ENCODE measurements at regions not wholly inside any gene's neighbourhood (a gene's known extent, or its start where the extent isn't known, plus 50 kb on each side); places are given as distances from the start of the nearest gene placed in this dataset.
"Not testable (repeated sequence)": the region's sequence is repeated elsewhere in the genome, so short reads cannot be mapped to it uniquely, and the experiment has no call there.

DNA sequence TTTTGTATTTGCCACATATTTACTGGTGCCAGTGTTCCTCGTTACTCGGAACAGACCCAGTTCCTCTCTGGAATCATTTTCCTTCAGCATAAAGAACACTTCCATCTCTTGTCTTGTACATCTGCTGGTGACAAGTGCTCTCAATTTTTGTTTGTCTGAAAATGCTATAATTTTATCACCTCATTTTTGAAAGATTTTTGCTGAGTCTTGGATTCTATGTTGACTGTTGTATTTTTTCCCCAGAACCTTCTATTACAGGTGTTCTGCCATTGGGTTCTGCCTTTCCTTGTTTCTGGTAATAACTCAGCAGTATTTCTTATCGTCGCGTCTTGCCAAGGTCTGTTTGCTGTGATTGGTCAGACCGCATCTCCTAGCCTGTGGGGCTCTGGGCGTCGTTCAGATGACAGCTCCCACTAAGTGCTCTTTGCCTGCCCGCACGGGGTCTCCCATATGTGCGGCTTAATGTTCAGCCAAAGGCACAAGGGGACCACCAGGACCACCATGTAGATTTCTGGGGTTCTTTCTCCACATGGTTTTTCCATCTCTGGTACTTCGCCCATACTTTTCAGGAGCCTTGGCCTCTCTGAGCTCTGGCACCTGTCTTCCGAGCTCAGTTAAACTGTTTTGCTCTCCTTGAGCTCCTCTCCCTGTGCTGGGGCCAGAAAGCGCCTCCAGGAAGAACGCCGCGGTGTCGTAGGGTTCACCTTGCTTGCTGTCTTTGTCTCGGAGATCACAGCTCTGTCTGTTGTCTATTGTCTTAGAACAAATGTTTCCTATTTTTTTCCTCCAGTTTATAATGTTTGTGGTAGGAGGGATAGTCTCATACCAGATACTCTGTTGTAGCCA lies 80.0 kb downstream of the METRNL start:
- no peak for DNase-seq (ENCODE audit: low read depth)

DNA sequence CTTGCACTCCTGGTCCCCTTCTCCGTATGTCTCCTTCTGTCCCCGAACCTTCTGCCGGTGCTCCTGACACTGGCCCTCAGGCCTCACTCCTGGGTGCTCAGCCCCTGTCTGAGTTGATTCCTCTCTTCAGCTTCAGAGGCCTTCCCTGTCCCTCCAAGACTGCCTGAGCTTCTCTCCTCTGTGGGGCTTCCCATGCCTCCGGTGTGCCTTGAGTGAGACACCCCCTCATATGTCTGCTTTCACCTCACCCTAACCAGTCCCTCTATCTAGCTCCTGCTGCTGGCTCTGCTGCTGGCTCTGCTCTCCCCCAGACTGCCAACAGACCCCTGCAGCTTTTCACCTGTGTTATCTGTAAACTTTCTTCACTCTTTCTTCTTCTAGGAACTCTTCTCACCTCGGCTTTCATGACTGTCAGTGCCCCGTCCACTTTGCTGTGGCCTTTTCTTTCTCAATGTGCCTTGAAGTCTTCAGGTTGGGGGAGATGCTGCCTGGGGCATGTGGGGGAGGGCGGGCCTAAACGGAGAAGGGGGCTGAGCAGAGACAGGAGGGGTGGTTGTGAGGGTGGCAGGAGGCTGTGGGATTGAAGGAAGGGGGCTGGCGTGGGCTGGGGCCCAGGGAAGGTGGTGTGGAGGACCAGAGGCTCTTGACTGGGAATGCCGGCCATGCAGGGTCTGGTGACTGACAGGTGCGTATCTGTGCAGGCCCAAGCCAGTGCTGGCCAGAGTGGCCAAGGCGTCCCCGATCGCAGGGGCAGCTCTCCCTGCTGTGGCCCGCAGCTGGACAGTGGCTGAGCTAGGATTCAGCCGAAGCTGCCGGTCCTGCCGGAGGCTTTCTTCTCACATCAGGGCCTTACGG lies 81.3 kb downstream of the METRNL start:
- DNase-seq (ENCODE audit: low read depth), result no peak

DNA sequence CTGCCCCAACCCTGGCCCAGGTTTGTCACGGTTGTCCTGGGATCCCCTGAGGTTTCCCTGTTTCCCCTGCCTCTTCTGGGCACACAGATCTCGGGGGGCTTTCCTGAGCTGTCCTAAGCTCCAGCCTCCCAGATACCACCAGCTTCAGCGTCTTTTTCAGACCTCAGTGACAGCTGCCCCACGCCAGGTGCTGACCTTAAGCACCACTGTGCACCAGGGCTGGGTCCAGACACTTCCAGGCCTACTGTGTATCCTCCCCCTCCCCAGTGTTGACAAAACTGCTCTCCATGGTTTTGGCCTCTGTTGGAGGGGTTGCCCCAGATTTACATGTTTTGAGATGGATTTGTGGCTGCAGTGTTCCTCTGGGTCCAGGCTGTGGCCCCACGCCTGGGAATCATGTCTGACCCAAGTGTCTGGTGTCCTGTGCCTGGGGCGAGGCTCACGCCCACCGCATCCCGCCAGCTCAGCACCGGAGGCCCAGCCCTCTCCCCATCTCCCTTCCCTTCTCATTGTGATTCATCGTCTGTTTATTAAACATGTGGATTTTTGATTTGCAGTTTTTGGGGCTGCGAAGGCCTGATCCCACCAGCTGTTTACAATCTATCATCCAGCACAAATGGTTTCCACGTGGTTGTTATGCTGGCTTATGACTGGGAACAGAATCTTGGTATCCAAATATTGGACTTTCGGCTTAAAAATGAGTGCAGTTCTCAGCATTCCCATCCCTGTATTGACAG lies 82.1 kb downstream of the METRNL start:
- DNase-seq (ENCODE audit: low read depth), result peak; percentile 92

DNA sequence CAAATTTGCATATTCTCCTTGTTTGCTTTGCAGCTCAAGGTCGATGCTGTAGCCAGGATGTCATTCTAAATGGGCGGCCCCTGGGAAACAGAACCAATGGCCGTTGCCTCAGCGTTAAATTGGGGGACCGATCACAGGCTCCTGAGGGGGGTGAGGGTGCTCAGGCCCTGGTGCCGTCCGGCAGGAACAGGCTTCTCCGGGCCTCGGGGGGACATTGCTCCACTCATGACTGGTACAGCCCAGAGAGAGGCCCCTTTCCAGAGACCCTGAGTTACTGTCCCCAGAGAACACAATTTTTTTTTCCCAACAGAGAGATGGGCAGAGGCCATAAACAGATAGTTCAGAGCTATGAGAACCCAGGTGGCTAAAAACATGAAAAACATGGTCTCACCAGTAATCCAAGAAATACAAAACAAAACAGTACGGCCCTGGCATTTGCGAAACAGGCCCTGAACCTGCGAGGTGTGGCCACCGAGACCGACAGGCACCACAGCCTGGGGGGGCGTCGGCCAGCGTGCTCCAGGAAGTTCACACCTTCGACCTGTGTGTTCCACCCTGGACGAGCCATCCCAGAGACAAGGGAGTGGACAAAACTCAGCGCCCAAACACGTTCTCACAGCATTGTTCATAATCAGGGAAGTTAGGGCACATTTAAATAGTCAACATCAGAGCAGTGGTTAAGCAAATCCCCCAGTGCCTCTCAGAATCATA lies 82.8 kb downstream of the METRNL start:
- no peak for DNase-seq (ENCODE audit: low read depth)

DNA sequence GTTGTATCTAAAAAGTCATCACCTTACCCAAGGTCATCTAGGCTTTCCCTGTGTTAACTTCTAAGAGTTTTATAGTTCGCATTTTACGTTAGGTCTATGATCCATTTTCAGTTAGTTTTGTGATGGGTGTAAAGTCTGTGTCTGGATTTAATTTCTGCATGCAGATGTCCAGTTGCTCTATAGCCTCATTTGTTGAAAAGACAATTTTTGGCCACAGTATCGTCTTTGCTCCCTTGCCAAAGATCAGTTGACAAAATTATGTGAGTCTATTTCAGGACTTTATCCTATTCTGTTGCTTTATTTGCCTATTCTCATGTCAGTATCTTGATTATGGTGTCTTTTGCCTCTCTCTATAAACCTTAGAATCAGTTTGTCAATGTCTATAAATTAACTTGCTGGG lies 85.1 kb downstream of the METRNL start:
- DNase-seq (ENCODE audit: low read depth), result no peak

DNA sequence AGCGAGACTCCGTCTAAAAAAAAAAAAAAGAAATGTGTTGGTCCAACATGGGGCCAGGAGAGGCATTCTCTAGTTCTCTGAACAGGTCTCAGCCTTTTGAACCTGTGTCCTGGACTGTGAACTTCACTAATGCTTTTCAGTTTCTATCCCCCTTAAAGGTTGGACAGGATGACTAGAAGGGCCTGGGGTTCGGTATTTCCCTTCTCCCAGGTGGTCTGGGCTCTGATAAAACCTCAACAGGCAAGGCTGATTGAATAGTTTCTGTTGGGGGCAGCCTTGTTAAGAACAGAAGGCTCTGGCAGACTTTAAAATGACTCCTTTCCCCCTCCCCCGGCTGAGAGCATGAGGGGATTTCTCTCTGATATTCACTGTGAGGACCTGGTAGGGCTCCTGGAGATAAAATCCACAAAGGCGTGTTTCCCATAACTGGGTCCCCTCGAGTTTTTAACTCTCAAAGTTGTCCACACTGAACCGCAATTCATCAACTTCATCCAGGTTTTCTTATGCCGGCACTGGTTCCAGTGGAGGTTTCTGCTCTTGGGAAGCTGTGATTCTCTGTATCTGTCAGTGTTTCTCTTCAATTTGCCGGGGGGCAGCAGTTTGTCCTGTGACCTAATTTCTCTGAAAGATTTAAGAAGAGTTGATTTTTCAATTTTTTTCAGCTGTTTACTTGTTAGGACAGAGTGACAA lies 91.3 kb downstream of the METRNL start:
- DNase-seq (ENCODE audit: low read depth), result no peak

DNA sequence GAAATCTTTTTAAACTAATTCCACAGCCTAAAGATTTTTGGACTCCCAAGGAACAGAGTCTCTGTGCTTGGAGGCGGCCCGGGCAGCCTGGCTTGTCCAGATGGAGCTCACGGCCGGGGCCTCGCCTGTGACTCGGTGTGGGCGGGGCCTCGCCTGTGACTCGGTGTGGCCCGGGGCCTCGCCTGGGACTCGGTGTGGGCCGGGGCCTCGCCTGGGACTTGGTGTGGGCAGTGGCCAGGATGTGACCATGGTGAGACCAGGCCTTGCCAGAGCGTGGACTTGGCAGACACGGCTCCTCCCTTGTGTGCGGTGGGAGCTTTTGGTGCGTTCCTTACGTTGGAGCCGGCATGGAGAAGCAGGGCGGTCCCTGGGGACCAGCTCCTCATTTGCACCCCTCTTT lies 92.3 kb downstream of the METRNL start:
- DNase-seq (ENCODE audit: low read depth), result peak; percentile 32

DNA sequence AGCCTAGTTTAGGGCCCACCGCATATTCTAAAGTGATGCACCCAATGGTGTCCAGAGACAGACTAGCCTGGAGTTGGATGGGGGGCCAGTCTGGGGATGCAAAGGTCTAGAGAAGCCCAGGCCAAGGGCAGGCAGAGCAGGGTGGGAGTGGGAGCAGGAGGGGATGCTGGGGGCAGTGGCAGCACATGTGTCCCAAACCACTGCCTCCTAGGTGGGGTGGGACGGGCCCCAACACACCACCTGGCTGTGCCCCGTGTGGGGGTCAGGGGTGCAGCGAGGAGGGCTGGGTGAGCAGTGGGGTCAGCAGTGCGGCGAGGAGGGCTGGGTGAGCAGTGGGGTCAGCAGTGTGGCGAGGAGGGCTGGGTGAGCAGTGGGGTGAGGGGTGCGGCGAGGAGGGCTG lies 92.7 kb downstream of the METRNL start:
- not testable (repeated sequence) for DNase-seq (ENCODE audit: low read depth)

DNA sequence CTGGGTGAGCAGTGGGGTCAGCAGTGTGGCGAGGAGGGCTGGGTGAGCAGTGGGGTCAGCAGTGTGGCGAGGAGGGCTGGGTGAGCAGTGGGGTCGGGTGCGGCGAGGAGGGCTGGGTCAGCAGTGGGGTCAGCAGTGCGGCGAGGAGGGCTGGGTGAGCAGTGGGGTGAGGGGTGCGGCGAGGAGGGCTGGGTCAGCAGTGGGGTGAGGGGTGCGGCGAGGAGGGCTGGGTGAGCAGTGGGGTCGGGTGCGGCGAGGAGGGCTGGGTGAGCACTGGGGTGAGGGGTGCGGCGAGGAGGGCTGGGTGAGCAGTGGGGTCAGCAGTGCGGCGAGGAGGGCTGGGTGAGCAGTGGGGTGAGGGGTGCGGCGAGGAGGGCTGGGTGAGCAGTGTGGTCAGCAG lies 93.2 kb downstream of the METRNL start:
- DNase-seq (ENCODE audit: low read depth), result not testable (repeated sequence)

DNA sequence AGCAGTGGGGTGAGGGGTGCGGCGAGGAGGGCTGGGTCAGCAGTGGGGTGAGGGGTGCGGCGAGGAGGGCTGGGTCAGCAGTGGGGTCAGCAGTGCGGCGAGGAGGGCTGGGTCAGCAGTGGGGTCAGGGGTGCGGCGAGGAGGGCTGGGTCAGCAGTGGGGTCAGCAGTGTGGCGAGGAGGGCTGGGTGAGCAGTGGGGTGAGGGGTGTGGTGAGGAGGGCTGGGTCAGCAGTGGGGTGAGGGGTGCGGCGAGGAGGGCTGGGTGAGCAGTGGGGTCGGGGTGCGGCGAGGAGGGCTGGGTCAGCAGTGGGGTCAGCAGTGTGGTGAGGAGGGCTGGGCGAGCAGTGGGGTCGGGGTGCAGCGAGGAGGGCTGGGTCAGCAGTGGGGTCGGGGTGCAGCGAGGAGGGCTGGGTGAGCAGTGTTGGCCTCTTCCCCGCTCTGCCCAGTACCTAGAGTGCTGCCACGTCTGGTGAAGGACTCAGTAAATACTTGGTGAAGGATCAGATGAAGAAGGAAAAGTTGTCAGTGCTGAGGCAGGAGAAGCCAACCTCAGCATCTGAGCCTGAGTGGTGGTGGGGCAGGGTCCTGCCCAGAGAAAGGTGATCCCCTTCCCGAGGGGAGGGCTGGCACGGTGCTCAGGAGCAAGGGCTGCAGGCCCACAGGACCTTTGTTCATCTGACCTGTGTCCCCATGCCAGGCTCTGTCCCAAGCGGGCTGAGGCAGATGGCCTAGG lies 93.9 kb downstream of the METRNL start:
- DNase-seq (ENCODE audit: low read depth), result not testable (repeated sequence)

DNA sequence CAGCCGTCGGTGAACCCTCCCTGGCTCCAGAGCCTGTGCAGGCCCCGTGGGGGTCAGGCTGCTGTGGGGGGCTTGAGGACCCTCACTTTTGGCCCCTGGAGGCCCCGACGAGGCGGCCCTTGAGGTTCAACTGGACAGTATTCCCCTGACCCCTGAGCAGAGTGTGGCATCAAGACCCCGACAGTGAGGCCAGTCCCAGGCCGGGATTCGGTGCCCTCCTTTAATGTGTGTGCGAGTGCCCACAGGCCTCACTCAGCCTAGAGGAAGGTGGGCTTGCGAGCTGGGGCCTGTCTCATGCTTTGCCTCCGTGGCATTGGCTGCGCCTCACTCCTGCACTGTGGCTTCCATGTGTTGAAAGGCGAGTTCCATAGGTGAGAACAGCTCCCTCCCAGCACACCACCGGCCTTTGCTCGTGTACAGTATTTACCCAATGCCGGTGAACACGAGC lies 94.5 kb downstream of the METRNL start:
- no peak for DNase-seq (ENCODE audit: low read depth)

DNA sequence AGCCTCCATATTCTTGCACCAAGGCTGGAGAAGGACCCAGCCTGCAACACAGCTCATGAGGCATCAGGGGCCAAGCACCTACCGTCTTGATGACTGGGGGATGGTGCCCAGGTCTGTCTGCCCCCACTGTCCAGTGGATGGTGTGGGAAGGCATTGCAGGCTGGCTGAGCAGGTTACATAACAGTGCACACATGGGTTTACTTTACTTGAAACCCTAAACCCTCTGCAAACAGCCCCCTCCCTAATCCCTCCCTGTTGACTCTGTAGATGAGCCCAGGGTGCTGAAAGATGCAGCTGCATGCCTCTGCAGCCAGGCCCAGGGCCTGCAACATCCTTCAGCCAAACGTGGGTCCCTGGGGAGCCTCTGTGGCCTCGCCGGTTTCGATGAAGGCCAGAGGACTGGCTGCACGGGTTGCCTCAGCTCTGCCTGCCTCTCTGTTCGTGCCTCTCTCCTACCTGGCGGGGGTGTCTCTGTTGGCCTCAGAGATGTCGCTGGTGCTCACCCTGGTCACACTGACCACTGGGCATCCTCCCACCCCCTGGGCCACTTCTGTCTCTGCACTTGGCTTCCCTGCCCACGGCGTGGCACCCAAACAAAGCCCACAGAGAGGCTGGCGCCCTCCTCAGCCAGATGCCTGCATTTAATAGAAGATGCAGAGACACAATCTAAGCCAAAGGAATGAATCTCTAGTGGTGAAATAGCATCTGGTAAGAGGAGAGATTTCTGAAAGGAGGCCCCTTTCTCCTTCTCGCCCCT lies 95.1 kb downstream of the METRNL start:
- DNase-seq (ENCODE audit: low read depth), result no peak

DNA sequence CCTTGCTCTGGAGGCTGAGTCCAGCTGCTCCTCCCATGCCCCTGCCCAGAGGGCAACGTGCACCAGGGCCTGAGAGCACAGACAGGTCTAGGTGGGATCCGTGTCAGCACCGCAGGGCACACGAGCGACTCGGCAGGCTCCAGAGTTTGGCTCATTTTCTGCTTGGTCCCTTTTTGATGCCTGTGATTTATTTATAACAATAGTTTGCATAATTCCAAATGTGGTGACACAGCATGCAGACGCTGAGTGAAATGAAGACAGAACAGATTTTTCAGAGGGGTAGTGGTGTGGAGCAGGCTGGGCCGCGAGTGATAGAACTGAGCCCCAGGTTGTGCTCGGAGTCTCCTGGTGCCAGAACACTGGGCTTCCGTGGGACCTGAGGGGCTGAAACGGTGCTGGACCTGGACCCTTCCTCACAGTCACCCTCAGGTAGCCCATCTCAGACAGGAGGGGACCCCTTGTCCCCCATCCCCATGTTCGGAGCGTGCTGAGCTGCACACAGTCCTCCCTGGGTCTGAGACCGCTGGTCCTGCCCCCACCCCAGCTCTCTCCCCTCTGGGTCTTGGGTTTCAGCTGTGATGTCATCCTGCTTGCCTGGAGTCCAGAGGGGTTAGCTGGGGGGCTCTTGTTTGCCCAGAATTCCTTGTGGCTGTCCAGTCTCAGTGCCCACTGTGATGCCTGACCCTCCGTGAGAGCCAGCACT lies 95.9 kb downstream of the METRNL start:
- no peak for DNase-seq (ENCODE audit: low read depth)

DNA sequence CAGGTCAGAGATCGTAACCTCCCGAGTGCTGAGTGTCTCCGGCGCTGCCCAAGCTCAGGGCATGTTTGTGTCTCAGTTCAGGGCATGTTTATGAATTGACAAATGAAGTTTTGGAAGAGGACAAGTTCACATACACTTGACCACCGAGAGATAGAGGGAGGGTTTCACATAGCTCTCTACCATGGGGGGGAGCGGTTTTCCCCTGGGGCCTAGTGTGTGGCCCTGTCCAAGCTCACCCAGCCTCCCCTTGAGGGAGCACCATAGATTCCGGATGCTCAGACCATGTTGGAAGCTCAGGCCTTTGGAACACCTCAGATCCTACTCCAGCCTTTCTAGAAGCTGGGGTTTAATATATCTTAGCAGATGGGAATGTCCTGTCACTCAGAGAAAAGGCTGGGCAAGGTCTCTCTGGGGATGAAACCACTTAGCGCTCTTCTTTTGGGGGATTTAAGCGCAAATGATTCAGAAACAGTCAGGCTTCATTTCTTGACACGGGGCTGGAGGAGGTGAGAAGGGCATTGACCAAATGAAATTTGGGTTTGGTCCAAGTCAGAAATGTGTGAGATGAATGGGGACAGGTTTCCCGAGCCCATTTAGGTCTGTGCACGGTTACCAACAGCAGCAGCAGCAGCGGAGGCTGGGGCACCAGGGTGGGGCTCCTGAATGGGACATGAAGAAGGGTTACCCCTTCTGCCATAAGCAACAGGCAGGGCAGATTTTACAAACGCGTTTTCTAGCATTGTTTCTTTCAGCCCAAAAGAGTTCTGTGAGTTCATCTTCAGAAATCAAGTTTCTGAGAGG lies 96.6 kb downstream of the METRNL start:
- no peak for DNase-seq (ENCODE audit: low read depth)

DNA sequence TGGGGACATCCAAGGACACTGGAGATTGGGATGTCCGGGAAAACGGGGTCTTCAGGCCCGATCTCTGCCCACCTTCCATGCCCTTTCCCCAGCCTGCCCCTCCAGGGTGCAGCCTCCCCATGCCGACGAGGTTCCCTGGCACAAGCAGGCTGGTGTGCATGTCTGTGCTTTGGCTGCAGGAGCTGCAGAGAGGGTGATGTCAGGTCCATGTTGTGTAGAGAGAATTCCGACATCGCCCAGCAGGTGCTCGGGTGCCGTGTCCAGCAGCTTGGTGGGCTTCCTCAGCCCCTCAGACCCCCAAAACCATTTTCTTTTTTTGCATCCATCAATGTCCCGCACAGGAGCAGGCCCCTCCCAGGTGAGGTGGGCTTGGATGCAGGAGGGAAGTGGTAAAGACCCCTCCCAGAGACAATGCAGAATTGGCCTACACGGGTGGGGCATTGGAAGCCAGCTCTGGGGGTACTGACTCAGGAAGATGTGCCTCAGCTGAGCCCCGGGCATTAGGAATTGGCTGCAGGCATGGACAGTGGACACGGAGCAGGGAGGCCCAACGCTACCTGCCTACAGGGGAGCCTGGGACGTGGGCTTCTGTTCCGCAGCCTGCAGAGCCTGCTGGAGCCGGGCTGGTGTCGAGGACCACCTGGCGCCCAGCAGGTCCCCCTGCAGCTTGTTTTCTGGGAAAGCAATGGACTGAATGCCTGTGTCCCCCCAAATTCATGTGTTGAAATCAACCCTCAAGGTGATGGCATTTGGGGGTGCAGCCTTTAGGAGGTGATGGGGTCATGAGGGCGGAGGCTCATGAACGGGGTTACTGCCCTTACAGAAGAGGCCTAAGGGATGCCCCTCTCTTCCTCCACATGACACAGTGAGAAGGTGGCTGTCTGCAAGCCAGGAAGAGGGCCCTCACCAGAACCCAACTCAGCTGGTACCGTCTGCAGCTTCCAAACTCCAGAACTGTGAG lies 97.5 kb downstream of the METRNL start:
- DNase-seq (ENCODE audit: low read depth), result no peak

DNA sequence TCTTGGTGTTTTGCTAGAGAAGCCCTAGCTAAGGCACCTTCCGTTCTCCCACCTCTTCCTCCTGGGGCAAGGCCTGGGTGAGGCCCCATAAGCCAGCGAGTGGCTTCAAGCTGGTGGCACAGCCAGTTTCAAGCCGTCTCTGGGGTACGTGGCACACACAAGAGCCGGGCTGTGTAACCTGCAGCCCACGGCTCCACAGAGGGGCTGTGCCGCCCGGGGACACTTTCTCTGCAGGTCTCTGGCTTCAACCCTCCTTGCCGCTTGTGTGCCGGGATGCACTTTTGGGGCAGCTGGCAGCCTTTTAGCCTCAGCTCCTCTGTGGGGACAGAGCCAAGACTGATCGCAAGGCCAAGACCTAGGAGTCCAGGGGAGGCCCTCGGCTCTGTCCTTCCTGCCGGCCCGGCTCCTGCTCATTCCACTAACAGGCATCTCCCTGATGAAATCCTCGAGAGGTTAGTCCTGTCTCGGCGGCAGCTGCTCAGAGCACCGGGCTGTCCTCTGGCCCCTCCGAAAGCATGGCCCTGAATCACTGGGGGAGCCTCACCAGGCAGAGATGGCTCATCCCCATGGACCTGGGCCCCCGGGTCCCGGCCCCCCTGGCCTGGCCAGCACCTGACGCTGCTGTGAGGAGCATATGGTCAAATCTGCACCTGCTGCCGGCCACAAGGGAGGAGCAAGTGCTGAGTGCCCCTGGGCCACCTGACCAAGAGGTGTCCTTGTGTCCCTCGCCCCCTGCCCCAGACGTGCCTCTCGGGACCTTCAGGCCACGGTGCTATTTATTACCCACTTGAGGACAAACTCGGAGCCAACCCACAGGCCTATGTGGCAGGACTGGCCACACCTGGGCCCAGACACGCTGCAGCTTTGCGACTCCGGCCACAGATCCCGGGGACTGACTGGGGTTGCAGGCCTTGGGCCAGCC lies 98.5 kb downstream of the METRNL start:
- DNase-seq (ENCODE audit: low read depth), result no peak
